Prostate gland (tissue), 2 donors: ENCODE measurements at regions not wholly inside any gene's neighbourhood (a gene's known extent, or its start where the extent isn't known, plus 50 kb on each side); places are given as distances from the start of the nearest gene placed in this dataset.

Source experiments
- POLR2A ChIP-seq: fragments of 450-650 bp; IDR thresholded peaks from one replicate; pipeline ENCODE4 v1.6.1; 2016; ENCODE audit warnings: antibody characterized with exemption, mild to moderate bottlenecking
- POLR2AphosphoS5 ChIP-seq: sonication (generic); formaldehyde crosslinking; IDR thresholded peaks from one replicate; pipeline ENCODE4 v1.6.1; 2017; ENCODE audit warnings: antibody characterized with exemption
- TF ChIP-seq, protein P1 (sequence below), 4 experiments: fragments of 200-600 bp in 2 of 4; fragments of 450-650 bp in 2 of 4; sonication (generic) in 2 of 4; IDR thresholded peaks; 1 replicate in 3 of 4; 2 replicates in 1 of 4; pipeline ENCODE4 v1.5.1; 2016 to 2019; ENCODE audit warnings: antibody characterized with exemption in 4 of 4, mild to moderate bottlenecking in 2 of 4, moderate library complexity in 2 of 4

DNA sequence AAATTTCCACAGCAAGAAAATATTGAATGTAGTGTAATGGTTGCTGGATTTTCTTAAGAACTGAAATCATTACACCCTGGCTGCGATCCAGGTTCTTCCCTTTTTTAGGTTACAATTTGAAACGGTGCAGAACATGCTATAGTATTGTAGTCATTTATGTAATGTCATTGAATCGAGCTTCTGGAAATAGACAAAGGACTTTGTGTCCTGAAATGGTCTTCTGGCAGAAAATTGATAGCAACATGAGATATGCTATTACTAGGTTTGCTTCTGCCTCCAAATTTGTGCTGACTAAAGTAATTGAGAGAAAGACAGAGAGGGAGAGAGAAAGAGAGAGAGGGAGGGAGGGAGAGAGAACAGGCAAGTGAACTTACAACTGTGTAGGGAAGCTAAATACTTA is 146.2 kb upstream of the NFIA start:
- TF ChIP-seq POLR2A (no peak), POLR2AphosphoS5 (no peak)
- TF ChIP-seq, protein P1, sequence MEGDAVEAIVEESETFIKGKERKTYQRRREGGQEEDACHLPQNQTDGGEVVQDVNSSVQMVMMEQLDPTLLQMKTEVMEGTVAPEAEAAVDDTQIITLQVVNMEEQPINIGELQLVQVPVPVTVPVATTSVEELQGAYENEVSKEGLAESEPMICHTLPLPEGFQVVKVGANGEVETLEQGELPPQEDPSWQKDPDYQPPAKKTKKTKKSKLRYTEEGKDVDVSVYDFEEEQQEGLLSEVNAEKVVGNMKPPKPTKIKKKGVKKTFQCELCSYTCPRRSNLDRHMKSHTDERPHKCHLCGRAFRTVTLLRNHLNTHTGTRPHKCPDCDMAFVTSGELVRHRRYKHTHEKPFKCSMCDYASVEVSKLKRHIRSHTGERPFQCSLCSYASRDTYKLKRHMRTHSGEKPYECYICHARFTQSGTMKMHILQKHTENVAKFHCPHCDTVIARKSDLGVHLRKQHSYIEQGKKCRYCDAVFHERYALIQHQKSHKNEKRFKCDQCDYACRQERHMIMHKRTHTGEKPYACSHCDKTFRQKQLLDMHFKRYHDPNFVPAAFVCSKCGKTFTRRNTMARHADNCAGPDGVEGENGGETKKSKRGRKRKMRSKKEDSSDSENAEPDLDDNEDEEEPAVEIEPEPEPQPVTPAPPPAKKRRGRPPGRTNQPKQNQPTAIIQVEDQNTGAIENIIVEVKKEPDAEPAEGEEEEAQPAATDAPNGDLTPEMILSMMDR (IDR thresholded peaks at IDR 0.05) = no peak
